HL-60 (cell line): ENCODE measurements at regions not wholly inside any gene's neighbourhood (a gene's known extent, or its start where the extent isn't known, plus 50 kb on each side); places are given as distances from the start of the nearest gene placed in this dataset.

Experiments
- DNase-seq, 2 experiments: peaks; one replicate each; pipeline ENCODE4 v3.0.0-alpha.2; 2010 to 2020; ENCODE audit warnings: low read depth in 1 of 2, low spot score in 1 of 2
- H3K27ac ChIP-seq: fragments of 250-450 bp; sonication (Bioruptor Pico); replicated peaks from 2 replicates; pipeline ENCODE4 v1.5.1; 2020; ENCODE audit warnings: mild to moderate bottlenecking, moderate library complexity
- H3K27me3 ChIP-seq: fragments of 250-450 bp; sonication (Bioruptor Pico); 2 replicates; pipeline ENCODE4 v1.5.1; 2021; ENCODE audit warnings: mild to moderate bottlenecking, moderate library complexity; ENCODE audit not compliant: insufficient read depth, poor library complexity, severe bottlenecking
- H3K4me3 ChIP-seq: replicated peaks from 2 replicates; pipeline ENCODE4 v1.5.1; 2011; ENCODE audit warnings: mild to moderate bottlenecking, control low read depth, low read length; ENCODE audit not compliant: insufficient read depth
- CTCF ChIP-seq: IDR thresholded peaks from one replicate; pipeline ENCODE4 v1.5.1; 2011; ENCODE audit warnings: low read length, control low read depth, inconsistent platforms; ENCODE audit not compliant: insufficient read depth
- GABPA ChIP-seq: IDR thresholded peaks from 2 replicates; pipeline ENCODE4 v1.6.1; 2012; ENCODE audit warnings: low read depth
- POLR2AphosphoS5 ChIP-seq: IDR thresholded peaks from 2 replicates; pipeline ENCODE4 v1.6.1; 2012; ENCODE audit warnings: low read depth
- REST ChIP-seq: IDR thresholded peaks from 2 replicates; pipeline ENCODE4 v1.6.1; 2012; ENCODE audit warnings: low read depth; ENCODE audit not compliant: insufficient replicate concordance
- SPI1 ChIP-seq: IDR thresholded peaks from 2 replicates; pipeline ENCODE4 v1.6.1; 2012; ENCODE audit warnings: low read depth, mild to moderate bottlenecking, borderline replicate concordance

- Histone ChIP-seq H3K4me3 (no peak overlapping the region), H3K27ac (no peak overlapping the region), H3K27me3 (no peaks in the 10 kb centered on the region)
- TF ChIP-seq REST (no peak), CTCF (no peak), POLR2AphosphoS5 (no peak), GABPA (no peak), SPI1 (no peak)
- DNase-seq, result no peak
Measured at GRCh38 chr5:73333944-73334703, 114.5 kb downstream of the FOXD1 start.

- no peak overlapping the region for H3K27ac ChIP-seq
- H3K4me3 ChIP-seq, result no peak overlapping the region
- TF ChIP-seq REST (no peak), POLR2AphosphoS5 (no peak), SPI1 (no peak), CTCF (no peak), GABPA (no peak)
- no peaks in the 10 kb centered on the region for H3K27me3 ChIP-seq
- no peak for DNase-seq
Measured at GRCh38 chr5:73330613-73331012, 118.0 kb downstream of the FOXD1 start.

GRCh38 chr5:73328640-73329039 lies 119.9 kb downstream of the FOXD1 start:
- TF ChIP-seq POLR2AphosphoS5 (no peak), SPI1 (no peak), REST (no peak), CTCF (no peak), GABPA (no peak)
- DNase-seq, result no peak
- H3K27me3 ChIP-seq, result no peaks in the 10 kb centered on the region
- H3K27ac ChIP-seq, result no peak overlapping the region
- H3K4me3 ChIP-seq, result no peak overlapping the region
